HCT116 (cell line): ENCODE measurements at regions not wholly inside any gene's neighbourhood (a gene's known extent, or its start where the extent isn't known, plus 50 kb on each side); places are given as distances from the start of the nearest gene placed in this dataset.

Experiments used
- ATAC-seq: fragments of 200-7000 bp; cut with Tn5 transposase; 2 replicates; pipeline ENCODE4 v1.9.1; 2020; ENCODE audit warnings: mild to moderate bottlenecking, moderate library complexity
- BruUV-seq: library from RNA; stranded (reverse); fragments of 400-500 nt; replicated peaks from 2 replicates; lab custom pipeline; 2021; lab: Mats Ljungman, UMichigan
- CTCF ChIA-PET: fragments of 300-600 bp; sonication (Branson Sonifier 250); formaldehyde crosslinking; loops from one replicate; lab custom pipeline; 2021; ENCODE audit warnings: antibody characterized with exemption; lab: Charles Lee
- POLR2A ChIA-PET: fragments of 300-600, 350-600 bp; sonication (Branson Sonifier 250); formaldehyde crosslinking; loops from one replicate; lab custom pipeline; 2021; ENCODE audit warnings: antibody characterized with exemption; lab: Charles Lee
- RAD21 ChIA-PET, 2 experiments: fragments of 300-600 bp; sonication (Branson Sonifier 250); formaldehyde crosslinking; loops; one replicate each; lab custom pipeline; 2023; ENCODE audit warnings: low total read pairs in 2 of 2; ENCODE audit not compliant: uncharacterized antibody in 2 of 2, unreplicated experiment in 2 of 2, low non-redundant PET in 1 of 2; lab: Charles Lee
- DNase-seq: peaks from one replicate; pipeline ENCODE4 v3.0.0-alpha.2; 2010; ENCODE audit warnings: low read depth, low spot score
- H2AFZ ChIP-seq: fragments of 200-600 bp; shearing (Covaris generic), sonication (generic); 2 replicates; pipeline ENCODE4 v1.6.1; 2017; ENCODE audit warnings: low read depth, mixed run types, mixed read lengths, antibody characterized with exemption, low read length; ENCODE audit not compliant: poor library complexity, severe bottlenecking
- H3K27ac ChIP-seq: 2 replicates; pipeline ENCODE4 v1.5.1; 2012; ENCODE audit warnings: low read depth, low read length
- H3K27me3 ChIP-seq: fragments of 200-600 bp; sonication (generic); 2 replicates; pipeline ENCODE4 v1.6.1; 2016; ENCODE audit warnings: mixed run types, low read length, mixed read lengths; ENCODE audit not compliant: insufficient read depth
- H3K36me3 ChIP-seq, 2 experiments: fragments of 200-500 bp in 1 of 2; fragments of 200-600 bp in 1 of 2; sonication (Bioruptor generic) in 1 of 2; sonication (generic) in 1 of 2; 2 replicates each; pipeline versions ENCODE4 v1.5.1 to v1.6.1; 2014 to 2016; ENCODE audit warnings: low read length in 2 of 2, inconsistent platforms in 1 of 2, mixed read lengths in 1 of 2, mixed run types in 1 of 2; ENCODE audit not compliant: insufficient read depth in 2 of 2, control insufficient read depth in 1 of 2
- H3K4me1 ChIP-seq, 2 experiments: fragments of 200-600 bp in 1 of 2; sonication (generic) in 1 of 2; 2 replicates each; pipeline versions ENCODE4 v1.5.1 to v1.6.1; 2012 to 2017; ENCODE audit warnings: low read length in 2 of 2, inconsistent platforms in 1 of 2, mild to moderate bottlenecking in 1 of 2, mixed read lengths in 1 of 2, mixed run types in 1 of 2, moderate library complexity in 1 of 2; ENCODE audit not compliant: insufficient read depth in 2 of 2, control insufficient read depth in 1 of 2
- H3K4me2 ChIP-seq: fragments of 200-600 bp; sonication (generic); 2 replicates; pipeline ENCODE4 v1.6.1; 2017; ENCODE audit warnings: mixed run types, low read length, mixed read lengths
- H3K4me3 ChIP-seq, 2 experiments: fragments of 200-600 bp in 1 of 2; sonication (generic) in 1 of 2; replicated peaks in 1 of 2; 2 replicates each; pipeline ENCODE4 v1.5.1; 2011 to 2016; ENCODE audit warnings: low read length in 2 of 2, control low read depth in 1 of 2, low read depth in 1 of 2, mild to moderate bottlenecking in 1 of 2, mixed read lengths in 1 of 2, mixed run types in 1 of 2
- H3K79me2 ChIP-seq: fragments of 200-600 bp; sonication (generic); 2 replicates; pipeline ENCODE4 v1.6.1; 2017; ENCODE audit warnings: mild to moderate bottlenecking, mixed run types, low read length, moderate library complexity, mixed read lengths; ENCODE audit not compliant: insufficient read depth
- H3K9ac ChIP-seq: fragments of 200-600 bp; sonication (generic); 2 replicates; pipeline ENCODE4 v1.6.1; 2016; ENCODE audit warnings: low read length, mixed read lengths
- H3K9me2 ChIP-seq: fragments of 200-600 bp; sonication (generic), shearing (Covaris generic); 2 replicates; pipeline ENCODE4 v1.6.1; 2017; ENCODE audit warnings: mixed run types, mild to moderate bottlenecking, moderate library complexity; ENCODE audit not compliant: insufficient read depth
- H3K9me3 ChIP-seq, 2 experiments: fragments of 200-500 bp in 1 of 2; fragments of 200-600 bp in 1 of 2; sonication (Bioruptor generic) in 1 of 2; sonication (generic) in 1 of 2; 2 replicates each; pipeline ENCODE4 v1.6.1; 2014 to 2017; ENCODE audit warnings: low read length in 2 of 2, mixed read lengths in 2 of 2, inconsistent platforms in 1 of 2, low read depth in 1 of 2, mild to moderate bottlenecking in 1 of 2, mixed run types in 1 of 2, moderate library complexity in 1 of 2; ENCODE audit not compliant: control insufficient read depth in 1 of 2, insufficient read depth in 1 of 2
- H4K20me1 ChIP-seq: fragments of 200-600 bp; sonication (generic), shearing (Covaris generic); 2 replicates; pipeline ENCODE4 v1.6.1; 2017; ENCODE audit warnings: mixed run types, mild to moderate bottlenecking, moderate library complexity; ENCODE audit not compliant: insufficient read depth
- ATF3 ChIP-seq: IDR thresholded peaks from 2 replicates; pipeline ENCODE4 v1.6.1; 2012
- CBX3 ChIP-seq: IDR thresholded peaks from 2 replicates; pipeline ENCODE4 v1.6.1; 2012; ENCODE audit warnings: low read depth
- CEBPB ChIP-seq: IDR thresholded peaks from 2 replicates; pipeline ENCODE4 v1.6.1; 2012; ENCODE audit warnings: low read depth
- EGR1 ChIP-seq: IDR thresholded peaks from 2 replicates; pipeline ENCODE4 v1.6.1; 2012; ENCODE audit warnings: low read depth
- EZH2 ChIP-seq: fragments of 200-600 bp; sonication (generic); IDR thresholded peaks from 2 replicates; pipeline ENCODE4 v1.6.1; 2017; ENCODE audit warnings: antibody characterized with exemption, mixed run types
- POLR2A ChIP-seq: IDR thresholded peaks from 2 replicates; pipeline ENCODE4 v1.7.0; 2011; ENCODE audit warnings: borderline replicate concordance; ENCODE audit not compliant: insufficient read depth, insufficient read length; ENCODE audit errors: extremely low read depth
- POLR2AphosphoS5 ChIP-seq: IDR thresholded peaks from 2 replicates; pipeline ENCODE4 v1.6.1; 2011; ENCODE audit warnings: mild to moderate bottlenecking, low read depth, low read length, moderate library complexity
- RAD21 ChIP-seq: IDR thresholded peaks from 2 replicates; pipeline ENCODE4 v1.6.1; 2012; ENCODE audit warnings: low read depth, mild to moderate bottlenecking
- REST ChIP-seq: IDR thresholded peaks from 2 replicates; pipeline ENCODE4 v1.6.1; 2012; ENCODE audit warnings: low read depth
- SP1 ChIP-seq: IDR thresholded peaks from 2 replicates; pipeline ENCODE4 v1.6.1; 2012; ENCODE audit warnings: low read depth
- SRF ChIP-seq: IDR thresholded peaks from 2 replicates; pipeline ENCODE4 v1.6.1; 2012; ENCODE audit warnings: low read depth
- YY1 ChIP-seq: IDR thresholded peaks from 2 replicates; pipeline ENCODE4 v1.6.1; 2011; ENCODE audit warnings: low read length, low read depth, moderate library complexity, mild to moderate bottlenecking; ENCODE audit not compliant: insufficient replicate concordance; ENCODE audit errors: extremely low read depth
- intact Hi-C: fragments of 100-400 bp; cut with micrococcal nuclease; formaldehyde crosslinking; loops from 2 replicates; pipeline ENCODE4 v1.10.0; 2022
- TF ChIP-seq, protein P1 (sequence below): IDR thresholded peaks from 2 replicates; pipeline ENCODE4 v1.6.1; 2012
- TF ChIP-seq, protein P2 (sequence below), 3 experiments: fragments of 200-600 bp in 1 of 3; sonication (generic) in 1 of 3; IDR thresholded peaks in 2 of 3; conservative IDR thresholded peaks in 1 of 3; 2 replicates each; pipeline ENCODE4 v1.5.1; 2012 to 2017; ENCODE audit warnings: low read depth in 2 of 3, low read length in 2 of 3, antibody characterized with exemption in 1 of 3, borderline replicate concordance in 1 of 3, control low read depth in 1 of 3, mild to moderate bottlenecking in 1 of 3, mixed read lengths in 1 of 3, mixed run types in 1 of 3, moderate library complexity in 1 of 3; ENCODE audit not compliant: insufficient read depth in 1 of 3

GRCh38 chr6:25064006-25064405 is 128.2 kb upstream of the RIPOR2 start:
- POLR2A ChIA-PET, result no interaction called here

More at GRCh38 chr6:25064006-25064405, 128.2 kb upstream of the RIPOR2 start:
- Histone ChIP-seq H3K4me1 (no peaks in the 10 kb centered on the region), H3K36me3 (no peaks in the 10 kb centered on the region), H3K79me2 (no peaks in the 10 kb centered on the region), H3K4me3 (no peak overlapping the region), H3K4me2 (no peak overlapping the region), H3K27ac (no peak overlapping the region), H3K27me3 (no peaks in the 10 kb centered on the region), H3K9me3 (no peaks in the 10 kb centered on the region), H4K20me1 (no peaks in the 10 kb centered on the region), H3K9ac (no peak overlapping the region), H2AFZ (no peak overlapping the region), H3K9me2 (no peaks in the 10 kb centered on the region)
- no peak for DNase-seq
- BruUV-seq, result no TSS peak
- intact Hi-C loops, result no loop called here
- ChIA-PET CTCF (no interaction called here), RAD21 (no interaction called here)
- TF ChIP-seq CBX3 (no peak), YY1 (no peak), SP1 (no peak), SRF (no peak), RAD21 (no peak), POLR2A (no peak), EZH2 (no peak), CEBPB (no peak), EGR1 (no peak), REST (no peak), POLR2AphosphoS5 (no peak), ATF3 (no peak)
- TF ChIP-seq, protein P1, sequence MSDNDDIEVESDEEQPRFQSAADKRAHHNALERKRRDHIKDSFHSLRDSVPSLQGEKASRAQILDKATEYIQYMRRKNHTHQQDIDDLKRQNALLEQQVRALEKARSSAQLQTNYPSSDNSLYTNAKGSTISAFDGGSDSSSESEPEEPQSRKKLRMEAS, result no peak
- TF ChIP-seq, protein P2, sequence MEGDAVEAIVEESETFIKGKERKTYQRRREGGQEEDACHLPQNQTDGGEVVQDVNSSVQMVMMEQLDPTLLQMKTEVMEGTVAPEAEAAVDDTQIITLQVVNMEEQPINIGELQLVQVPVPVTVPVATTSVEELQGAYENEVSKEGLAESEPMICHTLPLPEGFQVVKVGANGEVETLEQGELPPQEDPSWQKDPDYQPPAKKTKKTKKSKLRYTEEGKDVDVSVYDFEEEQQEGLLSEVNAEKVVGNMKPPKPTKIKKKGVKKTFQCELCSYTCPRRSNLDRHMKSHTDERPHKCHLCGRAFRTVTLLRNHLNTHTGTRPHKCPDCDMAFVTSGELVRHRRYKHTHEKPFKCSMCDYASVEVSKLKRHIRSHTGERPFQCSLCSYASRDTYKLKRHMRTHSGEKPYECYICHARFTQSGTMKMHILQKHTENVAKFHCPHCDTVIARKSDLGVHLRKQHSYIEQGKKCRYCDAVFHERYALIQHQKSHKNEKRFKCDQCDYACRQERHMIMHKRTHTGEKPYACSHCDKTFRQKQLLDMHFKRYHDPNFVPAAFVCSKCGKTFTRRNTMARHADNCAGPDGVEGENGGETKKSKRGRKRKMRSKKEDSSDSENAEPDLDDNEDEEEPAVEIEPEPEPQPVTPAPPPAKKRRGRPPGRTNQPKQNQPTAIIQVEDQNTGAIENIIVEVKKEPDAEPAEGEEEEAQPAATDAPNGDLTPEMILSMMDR (IDR thresholded peaks at IDR 0.05 in 2 of 3, conservative IDR thresholded peaks at IDR 0.05 in 1 of 3; ENCODE audit: borderline replicate concordance in 1 of 3, insufficient read depth in 1 of 3, low read depth in 2 of 3, low read length in 2 of 3), result no peak
- ATAC-seq, result no peak
